ENCODE measurements at regions not wholly inside any gene's neighbourhood (a gene's known extent, or its start where the extent isn't known, plus 50 kb on each side); places are given as distances from the start of the nearest gene placed in this dataset.

DNA sequence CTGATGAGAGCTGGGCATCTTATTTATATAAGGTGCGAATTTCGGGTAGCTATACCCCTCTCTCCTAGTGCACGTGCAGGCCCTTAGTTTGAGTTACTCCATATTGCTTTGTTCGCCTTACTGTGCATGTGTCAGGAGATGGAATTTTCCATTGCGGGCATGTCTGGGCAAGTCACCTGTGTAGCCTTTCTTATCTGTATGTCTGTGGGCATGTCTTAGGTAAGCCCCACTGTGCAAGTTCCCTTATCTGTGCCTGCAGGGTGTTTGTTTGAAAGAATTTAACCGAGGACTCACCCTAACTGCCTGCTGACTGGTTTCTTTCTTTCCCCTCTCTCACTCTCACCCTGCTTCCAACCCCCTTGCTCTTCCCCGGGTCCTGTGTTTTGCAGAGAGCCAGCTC lies 140.7 kb upstream of the RANBP3L start:
- H3K4me2 ChIP-seq (ENCODE audit: control insufficient read depth, extremely low read depth, insufficient read depth, low read depth, low read length), result peak overlapping the region; percentile 69
- no peak for TF ChIP-seq EZH2 (IDR thresholded peaks at IDR 0.05; ENCODE audit: low read length)
- TF ChIP-seq, protein P1, sequence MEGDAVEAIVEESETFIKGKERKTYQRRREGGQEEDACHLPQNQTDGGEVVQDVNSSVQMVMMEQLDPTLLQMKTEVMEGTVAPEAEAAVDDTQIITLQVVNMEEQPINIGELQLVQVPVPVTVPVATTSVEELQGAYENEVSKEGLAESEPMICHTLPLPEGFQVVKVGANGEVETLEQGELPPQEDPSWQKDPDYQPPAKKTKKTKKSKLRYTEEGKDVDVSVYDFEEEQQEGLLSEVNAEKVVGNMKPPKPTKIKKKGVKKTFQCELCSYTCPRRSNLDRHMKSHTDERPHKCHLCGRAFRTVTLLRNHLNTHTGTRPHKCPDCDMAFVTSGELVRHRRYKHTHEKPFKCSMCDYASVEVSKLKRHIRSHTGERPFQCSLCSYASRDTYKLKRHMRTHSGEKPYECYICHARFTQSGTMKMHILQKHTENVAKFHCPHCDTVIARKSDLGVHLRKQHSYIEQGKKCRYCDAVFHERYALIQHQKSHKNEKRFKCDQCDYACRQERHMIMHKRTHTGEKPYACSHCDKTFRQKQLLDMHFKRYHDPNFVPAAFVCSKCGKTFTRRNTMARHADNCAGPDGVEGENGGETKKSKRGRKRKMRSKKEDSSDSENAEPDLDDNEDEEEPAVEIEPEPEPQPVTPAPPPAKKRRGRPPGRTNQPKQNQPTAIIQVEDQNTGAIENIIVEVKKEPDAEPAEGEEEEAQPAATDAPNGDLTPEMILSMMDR (optimal IDR thresholded peaks at IDR 0.05 in 1 of 3, IDR thresholded peaks at IDR 0.05 in 1 of 3, conservative IDR thresholded peaks at IDR 0.05 in 1 of 3; ENCODE audit: extremely low read depth in 1 of 3, insufficient read depth in 2 of 3, low read length in 3 of 3), result no peak
- peak overlapping the region; percentile 59 for H3K9ac ChIP-seq (ENCODE audit: control insufficient read depth, extremely low read depth, insufficient read depth, low read length)
- DNase-seq (ENCODE audit: low read depth, low spot score) (peak; percentile 88), FAIRE-seq (peak; percentile 73)
- no peaks in the 10 kb centered on the region for H3K27me3 ChIP-seq (ENCODE audit: control insufficient read depth, extremely low read depth, insufficient read depth, low read length)
- no peaks in the 10 kb centered on the region for H3K9me1 ChIP-seq (ENCODE audit: control insufficient read depth, extremely low read depth, insufficient read depth, low read length)
- H4K20me1 ChIP-seq (ENCODE audit: control insufficient read depth, extremely low read depth, insufficient read depth, low read length), result no peaks in the 10 kb centered on the region
- peaks cover 36% of the 10 kb centered on the region for H3K4me1 ChIP-seq (ENCODE audit: control insufficient read depth, extremely low read depth, insufficient read depth, low read length)
- peak overlapping the region in 2 of 3 experiments; percentile 30 to 47 for H3K4me3 ChIP-seq (ENCODE audit: control insufficient read depth in 2 of 3, extremely low read depth in 1 of 3, insufficient read depth in 2 of 3, low read depth in 1 of 3, low read length in 3 of 3)
- no peaks in the 10 kb centered on the region for H3K79me2 ChIP-seq (ENCODE audit: control insufficient read depth, insufficient read depth, low read length)
- no peaks in the 10 kb centered on the region for H3K36me3 ChIP-seq (ENCODE audit: control insufficient read depth in 2 of 2, extremely low read depth in 1 of 2, insufficient read depth in 2 of 2, low read length in 2 of 2)
- H3K9me3 ChIP-seq (ENCODE audit: control insufficient read depth, low read depth, low read length), result no peaks in the 10 kb centered on the region
- H2AFZ ChIP-seq (ENCODE audit: control insufficient read depth, low read length), result no peak overlapping the region
- peak overlapping the region; percentile 93 for H3K27ac ChIP-seq (ENCODE audit: control insufficient read depth, insufficient read depth, low read length)
- dilution Hi-C loops (cut with MboI; ENCODE audit: extremely low pct_ligation_motif_present, low sequenced_read_pairs), result no loop called here

DNA sequence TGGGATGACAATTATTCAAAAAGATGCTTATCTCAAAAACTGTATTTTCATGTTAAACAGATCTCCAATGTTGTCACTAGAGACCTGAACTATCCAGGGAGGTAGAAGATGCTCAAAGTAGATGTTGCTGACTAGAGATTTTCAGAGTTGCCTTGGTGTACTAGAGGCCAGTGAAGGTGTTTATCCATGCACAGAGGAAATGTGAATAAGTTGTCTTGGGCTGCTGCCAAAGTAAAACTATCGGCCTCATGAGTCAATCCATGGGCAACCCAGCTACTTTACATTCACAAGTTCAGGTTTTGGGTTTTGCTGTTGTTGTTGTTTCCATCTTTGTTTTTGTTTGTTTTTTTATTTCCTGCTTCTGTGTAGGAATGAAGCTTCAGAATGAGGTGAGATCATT lies 141.1 kb upstream of the RANBP3L start:
- peak overlapping the region in 2 of 3 experiments; percentile 30 to 47 for H3K4me3 ChIP-seq (ENCODE audit: control insufficient read depth in 2 of 3, extremely low read depth in 1 of 3, insufficient read depth in 2 of 3, low read depth in 1 of 3, low read length in 3 of 3)
- DNase-seq (ENCODE audit: low read depth, low spot score) (no peak), FAIRE-seq (peak; percentile 84)
- no peaks in the 10 kb centered on the region for H3K79me2 ChIP-seq (ENCODE audit: control insufficient read depth, insufficient read depth, low read length)
- peak overlapping the region; percentile 59 for H3K9ac ChIP-seq (ENCODE audit: control insufficient read depth, extremely low read depth, insufficient read depth, low read length)
- dilution Hi-C loops (cut with MboI; ENCODE audit: extremely low pct_ligation_motif_present, low sequenced_read_pairs), result no loop called here
- H2AFZ ChIP-seq (ENCODE audit: control insufficient read depth, low read length), result no peak overlapping the region
- no peaks in the 10 kb centered on the region for H3K36me3 ChIP-seq (ENCODE audit: control insufficient read depth in 2 of 2, extremely low read depth in 1 of 2, insufficient read depth in 2 of 2, low read length in 2 of 2)
- no peaks in the 10 kb centered on the region for H3K27me3 ChIP-seq (ENCODE audit: control insufficient read depth, extremely low read depth, insufficient read depth, low read length)
- no peak for TF ChIP-seq EZH2 (IDR thresholded peaks at IDR 0.05; ENCODE audit: low read length)
- TF ChIP-seq, protein P1 (optimal IDR thresholded peaks at IDR 0.05 in 1 of 3, IDR thresholded peaks at IDR 0.05 in 1 of 3, conservative IDR thresholded peaks at IDR 0.05 in 1 of 3; ENCODE audit: extremely low read depth in 1 of 3, insufficient read depth in 2 of 3, low read length in 3 of 3), result no peak
- H3K27ac ChIP-seq (ENCODE audit: control insufficient read depth, insufficient read depth, low read length), result peak overlapping the region; percentile 93
- H3K4me1 ChIP-seq (ENCODE audit: control insufficient read depth, extremely low read depth, insufficient read depth, low read length), result peaks cover 39% of the 10 kb centered on the region
- no peaks in the 10 kb centered on the region for H3K9me3 ChIP-seq (ENCODE audit: control insufficient read depth, low read depth, low read length)
- H3K9me1 ChIP-seq (ENCODE audit: control insufficient read depth, extremely low read depth, insufficient read depth, low read length), result no peaks in the 10 kb centered on the region
- no peaks in the 10 kb centered on the region for H4K20me1 ChIP-seq (ENCODE audit: control insufficient read depth, extremely low read depth, insufficient read depth, low read length)
- H3K4me2 ChIP-seq (ENCODE audit: control insufficient read depth, extremely low read depth, insufficient read depth, low read depth, low read length), result peak overlapping the region; percentile 69

Measured in keratinocyte (primary cell).